ENCODE measurements at regions not wholly inside any gene's neighbourhood (a gene's known extent, or its start where the extent isn't known, plus 50 kb on each side); places are given as distances from the start of the nearest gene placed in this dataset.

DNA sequence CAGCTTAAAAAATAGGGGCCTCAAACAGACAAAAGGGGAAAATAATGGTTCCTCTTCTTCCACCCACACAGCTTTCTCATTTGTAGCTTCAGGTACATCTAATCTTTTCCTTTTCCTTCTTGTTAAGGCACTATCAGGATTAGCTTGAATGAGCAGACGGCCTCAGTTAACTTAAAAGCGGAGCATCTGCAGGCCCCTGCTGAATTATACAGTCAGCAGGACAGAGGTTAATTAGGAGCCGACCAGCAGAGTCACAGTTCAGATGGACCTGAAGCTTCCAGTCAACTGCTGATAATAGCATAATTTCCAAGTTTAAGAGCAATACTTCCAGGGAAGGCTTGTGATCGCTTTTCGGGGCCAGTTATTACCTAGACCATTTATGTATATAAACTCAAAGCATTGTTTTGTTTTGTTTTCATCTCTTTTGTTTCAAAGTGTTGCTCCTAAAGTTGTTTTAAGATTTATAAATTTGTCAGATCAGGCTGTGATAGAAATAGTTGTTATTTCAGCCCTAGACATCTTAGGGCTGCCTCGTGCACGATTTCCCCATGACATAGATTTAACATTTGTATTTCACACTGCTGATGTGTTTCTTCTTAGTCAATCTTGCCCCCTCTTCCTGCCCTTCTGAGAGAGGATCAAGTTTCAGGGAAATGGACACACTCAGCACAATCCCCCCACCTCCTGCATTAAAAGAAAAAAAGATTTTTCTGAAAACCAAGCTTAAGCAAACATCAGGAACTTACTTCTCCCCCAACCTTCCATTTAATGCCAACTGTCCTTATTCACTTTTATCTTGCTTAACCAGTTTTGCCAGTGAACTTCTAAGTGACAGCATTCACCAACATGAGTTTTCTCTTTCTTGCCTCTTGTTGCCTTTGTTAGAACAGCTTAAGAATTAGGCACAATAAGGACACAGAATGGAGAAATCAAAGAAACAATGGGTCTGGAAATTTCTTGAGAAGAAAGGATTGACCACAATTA is 449.8 kb downstream of the ARHGEF28 start:
- POLR2A ChIA-PET (ENCODE audit: low non-redundant PET): no interaction called here
- H3K27me3 ChIP-seq (replicated peaks; ENCODE audit: insufficient read depth, low read depth, low read length, poor library complexity): peaks cover 59% of the 10 kb centered on the region
- DNase-seq (ENCODE audit: low spot score): no peak
- TF ChIP-seq CTCF (conservative IDR thresholded peaks at IDR 0.05; ENCODE audit: low read depth, low read length) (no peak), EZH2 (IDR thresholded peaks at IDR 0.05; ENCODE audit: borderline replicate concordance, low read depth, low read length, poor library complexity, severe bottlenecking) (no peak)
- BruUV-seq (replicated peaks): no TSS peak
- CTCF ChIA-PET: no interaction called here
- no peaks in the 10 kb centered on the region for H3K36me3 ChIP-seq (ENCODE audit: insufficient read depth, low read length, poor library complexity, severe bottlenecking)
- H3K4me3 ChIP-seq (ENCODE audit: low read depth, low read length, poor library complexity, severe bottlenecking): no peak overlapping the region
- H3K9me3 ChIP-seq (ENCODE audit: low read depth, low read length, poor library complexity, severe bottlenecking): no peaks in the 10 kb centered on the region
- H3K27ac ChIP-seq (ENCODE audit: low read depth, low read length, poor library complexity, severe bottlenecking): no peak overlapping the region
- no peaks in the 10 kb centered on the region for H3K4me1 ChIP-seq (ENCODE audit: insufficient read depth, low read length, poor library complexity, severe bottlenecking)
- intact Hi-C loops (cut with micrococcal nuclease; ENCODE audit: unreplicated experiment): no loop called here

DNA sequence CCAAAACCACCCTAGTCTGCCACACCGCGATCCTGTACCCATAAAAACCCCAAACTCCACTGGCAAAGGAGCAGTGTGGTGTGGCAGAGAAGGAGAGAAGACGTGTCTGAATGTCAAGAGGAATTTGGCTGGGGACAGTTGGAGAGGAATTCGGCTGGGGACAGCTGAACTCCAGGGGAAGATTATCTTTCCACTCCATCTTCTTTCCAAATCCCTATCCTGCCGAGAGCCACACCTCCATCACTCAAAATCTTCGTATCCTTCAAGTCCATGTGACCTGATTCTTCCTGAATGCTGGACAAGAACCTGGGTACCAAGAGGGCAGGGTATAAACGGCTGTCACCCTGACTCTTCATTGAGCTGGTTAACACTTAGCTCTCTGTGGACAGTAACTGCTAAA is 448.1 kb downstream of the ARHGEF28 start:
- CTCF ChIA-PET: no interaction called here
- Histone ChIP-seq H3K27ac (ENCODE audit: low read depth, low read length, poor library complexity, severe bottlenecking) (no peak overlapping the region), H3K9me3 (ENCODE audit: low read depth, low read length, poor library complexity, severe bottlenecking) (no peaks in the 10 kb centered on the region), H3K4me3 (ENCODE audit: low read depth, low read length, poor library complexity, severe bottlenecking) (no peak overlapping the region), H3K36me3 (ENCODE audit: insufficient read depth, low read length, poor library complexity, severe bottlenecking) (no peaks in the 10 kb centered on the region), H3K4me1 (ENCODE audit: insufficient read depth, low read length, poor library complexity, severe bottlenecking) (no peaks in the 10 kb centered on the region), H3K27me3 (replicated peaks; ENCODE audit: insufficient read depth, low read depth, low read length, poor library complexity) (peaks cover 42% of the 10 kb centered on the region)
- TF ChIP-seq EZH2 (IDR thresholded peaks at IDR 0.05; ENCODE audit: borderline replicate concordance, low read depth, low read length, poor library complexity, severe bottlenecking): no peak
- TF ChIP-seq CTCF (conservative IDR thresholded peaks at IDR 0.05; ENCODE audit: low read depth, low read length): no peak
- intact Hi-C loops (cut with micrococcal nuclease; ENCODE audit: unreplicated experiment): no loop called here
- no TSS peak for BruUV-seq (replicated peaks)
- no peak for DNase-seq (ENCODE audit: low spot score)
- POLR2A ChIA-PET (ENCODE audit: low non-redundant PET): no interaction called here

DNA sequence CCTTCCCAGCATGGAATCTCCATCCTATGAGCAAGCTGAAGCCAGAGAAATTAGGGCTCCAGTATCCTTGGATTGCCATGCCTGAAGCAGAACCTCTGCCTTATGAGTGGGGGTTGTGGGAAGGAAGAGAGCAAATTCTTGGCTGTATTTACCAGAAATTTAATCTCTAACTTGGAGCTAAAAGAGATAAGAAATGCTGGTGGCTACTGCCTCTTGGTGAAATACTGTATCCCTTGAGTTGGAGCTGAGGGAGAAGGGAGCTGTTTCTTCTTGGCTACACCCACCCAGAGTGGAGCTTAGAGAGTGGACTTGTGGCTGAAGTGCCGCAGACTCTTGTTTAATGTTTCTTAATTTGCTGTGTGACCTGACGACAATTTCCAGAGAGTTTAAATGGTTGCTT is 447.3 kb downstream of the ARHGEF28 start:
- Histone ChIP-seq H3K27ac (ENCODE audit: low read depth, low read length, poor library complexity, severe bottlenecking) (no peak overlapping the region), H3K4me1 (ENCODE audit: insufficient read depth, low read length, poor library complexity, severe bottlenecking) (no peaks in the 10 kb centered on the region), H3K27me3 (replicated peaks; ENCODE audit: insufficient read depth, low read depth, low read length, poor library complexity) (peaks cover 34% of the 10 kb centered on the region), H3K9me3 (ENCODE audit: low read depth, low read length, poor library complexity, severe bottlenecking) (no peaks in the 10 kb centered on the region), H3K4me3 (ENCODE audit: low read depth, low read length, poor library complexity, severe bottlenecking) (no peak overlapping the region), H3K36me3 (ENCODE audit: insufficient read depth, low read length, poor library complexity, severe bottlenecking) (no peaks in the 10 kb centered on the region)
- ChIA-PET POLR2A (ENCODE audit: low non-redundant PET) (no interaction called here), CTCF (no interaction called here)
- intact Hi-C loops (cut with micrococcal nuclease; ENCODE audit: unreplicated experiment): no loop called here
- TF ChIP-seq CTCF (conservative IDR thresholded peaks at IDR 0.05; ENCODE audit: low read depth, low read length): no peak
- no peak for DNase-seq (ENCODE audit: low spot score)
- no TSS peak for BruUV-seq (replicated peaks)
